ENCODE measurements at regions not wholly inside any gene's neighbourhood (a gene's known extent, or its start where the extent isn't known, plus 50 kb on each side); places are given as distances from the start of the nearest gene placed in this dataset.

- H3K4me3 ChIP-seq (ENCODE audit: low read depth, low read length): no peak overlapping the region
- DNase-seq (ENCODE audit: low read depth): no peak
- TF ChIP-seq CTCF (IDR thresholded peaks at IDR 0.05; ENCODE audit: low read depth, low read length, missing control alignments): no peak
- in situ Hi-C loops (cut with HindIII; ENCODE audit: low sequenced_read_pairs): no loop called here
These were observed 124.1 kb upstream of the HNRNPA3 start for GRCh38 chr2:177088529-177088928.

GRCh38 chr2:177090967-177091366 is 121.6 kb upstream of the HNRNPA3 start:
- no peak for TF ChIP-seq CTCF (IDR thresholded peaks at IDR 0.05; ENCODE audit: low read depth, low read length, missing control alignments)
- H3K4me3 ChIP-seq (ENCODE audit: low read depth, low read length): no peak overlapping the region
- no peak for DNase-seq (ENCODE audit: low read depth)
- in situ Hi-C loops (cut with HindIII; ENCODE audit: low sequenced_read_pairs): no loop called here

GRCh38 chr2:177093371-177093770 is 119.2 kb upstream of the HNRNPA3 start:
- H3K4me3 ChIP-seq (ENCODE audit: low read depth, low read length): no peak overlapping the region
- in situ Hi-C loops (cut with HindIII; ENCODE audit: low sequenced_read_pairs): no loop called here
- no peak for TF ChIP-seq CTCF (IDR thresholded peaks at IDR 0.05; ENCODE audit: low read depth, low read length, missing control alignments)
- no peak for DNase-seq (ENCODE audit: low read depth)

- in situ Hi-C loops (cut with HindIII; ENCODE audit: low sequenced_read_pairs): no loop called here
- H3K4me3 ChIP-seq (ENCODE audit: low read depth, low read length): no peak overlapping the region
- no peak for TF ChIP-seq CTCF (IDR thresholded peaks at IDR 0.05; ENCODE audit: low read depth, low read length, missing control alignments)
- DNase-seq (ENCODE audit: low read depth): no peak
These were observed 114.5 kb upstream of the HNRNPA3 start for GRCh38 chr2:177098001-177098613.

- no peak for DNase-seq (ENCODE audit: low read depth)
- no peak for TF ChIP-seq CTCF (IDR thresholded peaks at IDR 0.05; ENCODE audit: low read depth, low read length, missing control alignments)
- H3K4me3 ChIP-seq (ENCODE audit: low read depth, low read length): no peak overlapping the region
- in situ Hi-C loops (cut with HindIII; ENCODE audit: low sequenced_read_pairs): no loop called here
These were observed 110.7 kb upstream of the HNRNPA3 start for GRCh38 chr2:177101930-177102329.

GRCh38 chr2:177106212-177106611 is 106.4 kb upstream of the HNRNPA3 start:
- no peak for DNase-seq (ENCODE audit: low read depth)
- in situ Hi-C loops (cut with HindIII; ENCODE audit: low sequenced_read_pairs): no loop called here
- no peak overlapping the region for H3K4me3 ChIP-seq (ENCODE audit: low read depth, low read length)
- TF ChIP-seq CTCF (IDR thresholded peaks at IDR 0.05; ENCODE audit: low read depth, low read length, missing control alignments): no peak

All from astrocyte of the cerebellum (primary cell).